HFF-Myc (cell line): ENCODE measurements at regions not wholly inside any gene's neighbourhood (a gene's known extent, or its start where the extent isn't known, plus 50 kb on each side); places are given as distances from the start of the nearest gene placed in this dataset.

Experiments
- DNase-seq: peaks from one replicate; pipeline ENCODE4 v3.0.0-alpha.2; 2011; ENCODE audit warnings: low read depth; ENCODE audit errors: extremely low read depth
- H3K4me3 ChIP-seq: replicated peaks from 2 replicates; pipeline ENCODE4 v1.5.1; 2011; ENCODE audit warnings: low read depth, mild to moderate bottlenecking, control low read depth, low read length
- CTCF ChIP-seq: IDR thresholded peaks from 2 replicates; pipeline ENCODE4 v1.5.1; 2012; ENCODE audit warnings: mild to moderate bottlenecking, low read depth, low read length, control low read depth; ENCODE audit errors: missing control alignments

- no peak for DNase-seq
- no peak overlapping the region for H3K4me3 ChIP-seq
- no peak for TF ChIP-seq CTCF
Observed at GRCh38 chr12:66733321-66733720, 54.4 kb upstream of the GRIP1 start.

GRCh38 chr12:66733839-66734238 is 55.0 kb upstream of the GRIP1 start:
- no peak for TF ChIP-seq CTCF
- no peak overlapping the region for H3K4me3 ChIP-seq
- no peak for DNase-seq

- no peak for TF ChIP-seq CTCF
- H3K4me3 ChIP-seq = no peak overlapping the region
- no peak for DNase-seq
Observed at GRCh38 chr12:66735275-66735674, 56.4 kb upstream of the GRIP1 start.

GRCh38 chr12:66736931-66737330 is 58.1 kb upstream of the GRIP1 start:
- TF ChIP-seq CTCF = no peak
- no peak for DNase-seq
- H3K4me3 ChIP-seq = no peak overlapping the region

GRCh38 chr12:66739266-66739665 is 60.4 kb upstream of the GRIP1 start:
- no peak for TF ChIP-seq CTCF
- no peak overlapping the region for H3K4me3 ChIP-seq
- no peak for DNase-seq

- no peak for DNase-seq
- H3K4me3 ChIP-seq = no peak overlapping the region
- no peak for TF ChIP-seq CTCF
Observed at GRCh38 chr12:66739940-66740651, 61.2 kb upstream of the GRIP1 start.

- DNase-seq = no peak
- TF ChIP-seq CTCF = no peak
- H3K4me3 ChIP-seq = no peak overlapping the region
Observed at GRCh38 chr12:66740732-66741131, 61.9 kb upstream of the GRIP1 start.
